GM12878 (cell line): ENCODE measurements at regions not wholly inside any gene's neighbourhood (a gene's known extent, or its start where the extent isn't known, plus 50 kb on each side); places are given as distances from the start of the nearest gene placed in this dataset.

Experiments
- ATAC-seq: fragments of 200-7000 bp; cut with Tn5 transposase; 3 replicates; pipeline ENCODE4 v1.9.1; 2020; ENCODE audit warnings: mild to moderate bottlenecking, moderate library complexity
- BruUV-seq: library from RNA; stranded (reverse); fragments of 400-500 nt; replicated peaks from 2 replicates; lab custom pipeline; 2021; lab: Mats Ljungman, UMichigan
- CTCF ChIA-PET: fragments of 300-600 bp; sonication (Branson Sonifier 250); formaldehyde crosslinking; extraction: SDS; loops from one replicate; lab custom pipeline; 2021; ENCODE audit warnings: inconsistent platforms; lab: Yijun Ruan, JAX
- POLR2A ChIA-PET: fragments of 350-600 bp; formaldehyde crosslinking; extraction: SDS; loops from one replicate; lab custom pipeline; 2021; ENCODE audit warnings: inconsistent platforms; lab: Charles Lee
- RAD21 ChIA-PET: fragments of 300-600 bp; sonication (Branson Sonifier 250); formaldehyde crosslinking; loops from one replicate; lab custom pipeline; 2023; ENCODE audit warnings: antibody characterized with exemption; ENCODE audit not compliant: unreplicated experiment; lab: Charles Lee
- SMC1A ChIA-PET: fragments of 300-600 bp; sonication (Branson Sonifier 250); formaldehyde crosslinking; loops from one replicate; lab custom pipeline; 2023; ENCODE audit not compliant: unreplicated experiment, uncharacterized antibody; lab: Charles Lee
- DNase-seq: peaks from one replicate; pipeline ENCODE4 v3.0.0-alpha.2; 2011; ENCODE audit warnings: low read depth, low spot score
- FAIRE-seq: peaks from 3 replicates; lab custom pipeline; 2011; peaks lifted over from hg19 to GRCh38; lab: Jason Lieb, UNC
- H2AFZ ChIP-seq: 2 replicates; pipeline ENCODE4 v1.6.0; 2011; ENCODE audit warnings: low read depth, low read length, control low read depth; ENCODE audit not compliant: control insufficient read depth
- H3K27ac ChIP-seq: 2 replicates; pipeline ENCODE4 v1.5.1; 2011; ENCODE audit warnings: control low read depth; ENCODE audit not compliant: control insufficient read depth, insufficient read depth
- H3K27me3 ChIP-seq, 2 experiments: replicated peaks in 1 of 2; 2 replicates each; pipeline versions ENCODE4 v1.6.0 to v1.6.1; 2011; ENCODE audit warnings: low read length in 1 of 2; ENCODE audit not compliant: control insufficient read depth in 2 of 2, insufficient read depth in 2 of 2
- H3K36me3 ChIP-seq, 2 experiments: 2 replicates each; pipeline ENCODE4 v1.5.1; 2011; ENCODE audit warnings: low read length in 1 of 2; ENCODE audit not compliant: control insufficient read depth in 2 of 2, insufficient read depth in 2 of 2
- H3K4me1 ChIP-seq: 2 replicates; pipeline ENCODE4 v1.6.1; 2011; ENCODE audit warnings: mild to moderate bottlenecking, low read length, moderate library complexity, mixed read lengths; ENCODE audit not compliant: control insufficient read depth, insufficient read depth
- H3K4me2 ChIP-seq: 2 replicates; pipeline ENCODE4 v1.6.0; 2011; ENCODE audit warnings: control low read depth; ENCODE audit not compliant: control insufficient read depth, insufficient read depth
- H3K4me3 ChIP-seq: fragments of 200-600 bp; sonication (generic); 2 replicates; pipeline ENCODE4 v1.5.1; 2016
- H3K79me2 ChIP-seq: 2 replicates; pipeline ENCODE4 v1.6.0; 2011; ENCODE audit warnings: low read length; ENCODE audit not compliant: control insufficient read depth, insufficient read depth
- H3K9ac ChIP-seq: 2 replicates; pipeline ENCODE4 v1.8.0; 2011; ENCODE audit warnings: low read length, control low read depth, mixed read lengths; ENCODE audit not compliant: control insufficient read depth, insufficient read depth
- H3K9me3 ChIP-seq: replicated peaks from 3 replicates; pipeline ENCODE4 v1.5.1; 2011; ENCODE audit warnings: mild to moderate bottlenecking, low read length; ENCODE audit not compliant: control insufficient read depth, insufficient read depth
- H4K20me1 ChIP-seq: 2 replicates; pipeline ENCODE4 v1.6.0; 2011; ENCODE audit not compliant: control insufficient read depth, insufficient read depth
- CHD4 ChIP-seq: fragments of 200-600 bp; sonication (generic); IDR thresholded peaks from 2 replicates; pipeline ENCODE4 v1.6.1; 2016; ENCODE audit warnings: mild to moderate bottlenecking
- POLR2AphosphoS5 ChIP-seq: IDR thresholded peaks from 2 replicates; pipeline ENCODE4 v1.6.1; 2011; ENCODE audit warnings: mild to moderate bottlenecking, low read length, inconsistent platforms
- RCOR1 ChIP-seq: conservative IDR thresholded peaks from 2 replicates; pipeline ENCODE4 v1.6.1; 2012; ENCODE audit warnings: low read depth, low read length, improper control_type of control experiment
- TCF3 ChIP-seq: IDR thresholded peaks from 2 replicates; pipeline ENCODE4 v1.6.1; 2012; ENCODE audit warnings: low read depth, mild to moderate bottlenecking, low read length, borderline replicate concordance; ENCODE audit not compliant: insufficient read depth
- ZNF207 ChIP-seq: fragments of 450-650 bp; IDR thresholded peaks from 2 replicates; pipeline ENCODE4 v1.6.1; 2014; ENCODE audit warnings: antibody characterized with exemption, mild to moderate bottlenecking, borderline replicate concordance
- WGBS: methylation state at CpG from one replicate; pipeline ENCODE4 v1.1.6; 2016; ENCODE audit warnings: low lambda C conversion rate; ENCODE audit not compliant: insufficient replicate concordance, insufficient coverage; ENCODE audit errors: missing lambda C conversion rate; 5-methylcytosine and 5-hydroxymethylcytosine counted together
- in situ Hi-C: fragments of 300-500 bp; cut with MboI; formaldehyde crosslinking; loops from 9 replicates; pipeline ENCODE4 v1.14.3; 2018; ENCODE audit warnings: mixed read lengths
- intact Hi-C: fragments of 100-400 bp; cut with micrococcal nuclease; formaldehyde crosslinking; loops from one replicate; pipeline ENCODE4 v1.14.2; 2022; ENCODE audit not compliant: unreplicated experiment
- TF ChIP-seq, protein P1 (sequence below): fragments of 450-650 bp; IDR thresholded peaks from 2 replicates; pipeline ENCODE4 v1.6.1; 2016; ENCODE audit warnings: mild to moderate bottlenecking, moderate library complexity, borderline replicate concordance
- TF ChIP-seq, protein P2 (sequence below): IDR thresholded peaks from 2 replicates; pipeline ENCODE4 v1.6.1; 2011; ENCODE audit warnings: borderline replicate concordance, low read depth, mild to moderate bottlenecking, moderate library complexity, mixed read lengths, low read length; ENCODE audit not compliant: insufficient read depth; ENCODE audit errors: extremely low read length

DNA sequence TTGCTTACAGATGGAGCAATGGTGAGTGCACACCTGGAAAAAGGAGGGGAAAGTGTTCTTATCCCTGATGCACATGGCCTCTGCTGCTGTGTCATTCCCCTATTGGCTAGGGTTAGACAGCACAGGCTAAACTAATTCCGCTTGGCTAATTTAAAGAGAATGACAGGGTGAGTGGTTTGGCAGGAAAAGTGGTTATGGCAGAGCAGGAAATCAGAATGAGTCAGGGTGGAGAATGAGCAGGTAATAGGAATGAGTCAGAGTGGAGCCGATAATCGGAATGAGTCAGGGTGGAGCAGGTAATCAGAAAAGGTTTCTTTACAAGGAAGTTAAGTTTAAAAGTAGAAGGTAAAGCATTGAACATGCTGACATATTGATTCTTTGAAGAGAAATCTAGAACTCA lies 355.5 kb upstream of the HTR1E start:
- no peak for ATAC-seq
- Histone ChIP-seq H3K4me3 (no peak overlapping the region), H3K4me2 (no peak overlapping the region), H3K9me3 (no peaks in the 10 kb centered on the region; the same call in 2 of the 3 replicates), H3K27me3 (no peaks in the 10 kb centered on the region), H3K4me1 (no peaks in the 10 kb centered on the region), H4K20me1 (no peaks in the 10 kb centered on the region), H3K36me3 (no peaks in the 10 kb centered on the region), H3K9ac (no peak overlapping the region), H3K27ac (no peak overlapping the region), H3K79me2 (no peaks in the 10 kb centered on the region), H2AFZ (no peak overlapping the region)
- 17% methylated on average over 3 of the region's 3 CpGs for WGBS
- no TSS peak for BruUV-seq
- no peak for TF ChIP-seq POLR2AphosphoS5
- TF ChIP-seq, protein P1, sequence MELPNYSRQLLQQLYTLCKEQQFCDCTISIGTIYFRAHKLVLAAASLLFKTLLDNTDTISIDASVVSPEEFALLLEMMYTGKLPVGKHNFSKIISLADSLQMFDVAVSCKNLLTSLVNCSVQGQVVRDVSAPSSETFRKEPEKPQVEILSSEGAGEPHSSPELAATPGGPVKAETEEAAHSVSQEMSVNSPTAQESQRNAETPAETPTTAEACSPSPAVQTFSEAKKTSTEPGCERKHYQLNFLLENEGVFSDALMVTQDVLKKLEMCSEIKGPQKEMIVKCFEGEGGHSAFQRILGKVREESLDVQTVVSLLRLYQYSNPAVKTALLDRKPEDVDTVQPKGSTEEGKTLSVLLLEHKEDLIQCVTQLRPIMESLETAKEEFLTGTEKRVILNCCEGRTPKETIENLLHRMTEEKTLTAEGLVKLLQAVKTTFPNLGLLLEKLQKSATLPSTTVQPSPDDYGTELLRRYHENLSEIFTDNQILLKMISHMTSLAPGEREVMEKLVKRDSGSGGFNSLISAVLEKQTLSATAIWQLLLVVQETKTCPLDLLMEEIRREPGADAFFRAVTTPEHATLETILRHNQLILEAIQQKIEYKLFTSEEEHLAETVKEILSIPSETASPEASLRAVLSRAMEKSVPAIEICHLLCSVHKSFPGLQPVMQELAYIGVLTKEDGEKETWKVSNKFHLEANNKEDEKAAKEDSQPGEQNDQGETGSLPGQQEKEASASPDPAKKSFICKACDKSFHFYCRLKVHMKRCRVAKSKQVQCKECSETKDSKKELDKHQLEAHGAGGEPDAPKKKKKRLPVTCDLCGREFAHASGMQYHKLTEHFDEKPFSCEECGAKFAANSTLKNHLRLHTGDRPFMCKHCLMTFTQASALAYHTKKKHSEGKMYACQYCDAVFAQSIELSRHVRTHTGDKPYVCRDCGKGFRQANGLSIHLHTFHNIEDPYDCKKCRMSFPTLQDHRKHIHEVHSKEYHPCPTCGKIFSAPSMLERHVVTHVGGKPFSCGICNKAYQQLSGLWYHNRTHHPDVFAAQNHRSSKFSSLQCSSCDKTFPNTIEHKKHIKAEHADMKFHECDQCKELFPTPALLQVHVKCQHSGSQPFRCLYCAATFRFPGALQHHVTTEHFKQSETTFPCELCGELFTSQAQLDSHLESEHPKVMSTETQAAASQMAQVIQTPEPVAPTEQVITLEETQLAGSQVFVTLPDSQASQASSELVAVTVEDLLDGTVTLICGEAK: no peak
- TF ChIP-seq, protein P2, sequence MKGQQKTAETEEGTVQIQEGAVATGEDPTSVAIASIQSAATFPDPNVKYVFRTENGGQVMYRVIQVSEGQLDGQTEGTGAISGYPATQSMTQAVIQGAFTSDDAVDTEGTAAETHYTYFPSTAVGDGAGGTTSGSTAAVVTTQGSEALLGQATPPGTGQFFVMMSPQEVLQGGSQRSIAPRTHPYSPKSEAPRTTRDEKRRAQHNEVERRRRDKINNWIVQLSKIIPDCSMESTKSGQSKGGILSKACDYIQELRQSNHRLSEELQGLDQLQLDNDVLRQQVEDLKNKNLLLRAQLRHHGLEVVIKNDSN: no peak
- no peak for TF ChIP-seq ZNF207
- no peak for TF ChIP-seq CHD4
- no peak for TF ChIP-seq TCF3
- TF ChIP-seq RCOR1: no peak
- in situ Hi-C loops: no loop called here
- POLR2A ChIA-PET: no interaction called here
- DNase-seq: no peak
- intact Hi-C loops: no loop called here
- FAIRE-seq: no peak
- SMC1A ChIA-PET: no interaction called here
- RAD21 ChIA-PET: no interaction called here
- CTCF ChIA-PET: no interaction called here
